ENCODE measurements at regions not wholly inside any gene's neighbourhood (a gene's known extent, or its start where the extent isn't known, plus 50 kb on each side); places are given as distances from the start of the nearest gene placed in this dataset.
A peak's percentile ranks its signal among the peaks of the same experiment; 100 is the strongest.

DNA sequence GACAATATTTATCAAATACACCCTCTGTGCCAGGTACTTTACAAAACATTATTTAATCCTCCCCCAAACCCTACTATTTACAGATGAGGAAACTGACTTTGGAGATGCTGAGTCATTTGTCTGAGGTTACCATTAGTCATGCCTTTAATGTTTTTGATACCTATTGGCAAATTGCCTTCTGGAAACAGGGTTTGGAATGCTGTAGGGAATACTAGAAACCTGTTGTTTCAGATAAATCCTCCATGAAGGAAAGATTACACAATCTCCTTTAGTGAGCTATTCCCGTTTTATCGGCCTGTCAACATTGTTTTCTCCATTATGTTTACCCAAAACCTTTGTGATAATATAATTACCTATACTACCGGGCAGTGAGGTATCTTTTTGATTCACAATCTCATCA is 93.6 kb upstream of the ADGRF1 start (continued):
- TF ChIP-seq RCOR1 (IDR thresholded peaks at IDR 0.05; ENCODE audit: borderline replicate concordance in 1 of 2, low read depth in 2 of 2, low read length in 2 of 2): peak in 1 of 2 experiments; percentile 14; a peak in 1 of 4 replicates
- TF ChIP-seq EP300 (IDR thresholded peaks at IDR 0.05; ENCODE audit: low read length): peak; percentile 77
- TF ChIP-seq, protein P1, sequence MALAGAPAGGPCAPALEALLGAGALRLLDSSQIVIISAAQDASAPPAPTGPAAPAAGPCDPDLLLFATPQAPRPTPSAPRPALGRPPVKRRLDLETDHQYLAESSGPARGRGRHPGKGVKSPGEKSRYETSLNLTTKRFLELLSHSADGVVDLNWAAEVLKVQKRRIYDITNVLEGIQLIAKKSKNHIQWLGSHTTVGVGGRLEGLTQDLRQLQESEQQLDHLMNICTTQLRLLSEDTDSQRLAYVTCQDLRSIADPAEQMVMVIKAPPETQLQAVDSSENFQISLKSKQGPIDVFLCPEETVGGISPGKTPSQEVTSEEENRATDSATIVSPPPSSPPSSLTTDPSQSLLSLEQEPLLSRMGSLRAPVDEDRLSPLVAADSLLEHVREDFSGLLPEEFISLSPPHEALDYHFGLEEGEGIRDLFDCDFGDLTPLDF (CRISPR knock-in tag; IDR thresholded peaks at IDR 0.05): no peak
- no peak for TF ChIP-seq SAP30 (IDR thresholded peaks at IDR 0.05; ENCODE audit: borderline replicate concordance, insufficient read depth, low read depth, low read length, poor library complexity, severe bottlenecking)
- no peak for TF ChIP-seq BDP1 (IDR thresholded peaks at IDR 0.05; ENCODE audit: insufficient read depth, insufficient read length)
- TF ChIP-seq, protein P2, sequence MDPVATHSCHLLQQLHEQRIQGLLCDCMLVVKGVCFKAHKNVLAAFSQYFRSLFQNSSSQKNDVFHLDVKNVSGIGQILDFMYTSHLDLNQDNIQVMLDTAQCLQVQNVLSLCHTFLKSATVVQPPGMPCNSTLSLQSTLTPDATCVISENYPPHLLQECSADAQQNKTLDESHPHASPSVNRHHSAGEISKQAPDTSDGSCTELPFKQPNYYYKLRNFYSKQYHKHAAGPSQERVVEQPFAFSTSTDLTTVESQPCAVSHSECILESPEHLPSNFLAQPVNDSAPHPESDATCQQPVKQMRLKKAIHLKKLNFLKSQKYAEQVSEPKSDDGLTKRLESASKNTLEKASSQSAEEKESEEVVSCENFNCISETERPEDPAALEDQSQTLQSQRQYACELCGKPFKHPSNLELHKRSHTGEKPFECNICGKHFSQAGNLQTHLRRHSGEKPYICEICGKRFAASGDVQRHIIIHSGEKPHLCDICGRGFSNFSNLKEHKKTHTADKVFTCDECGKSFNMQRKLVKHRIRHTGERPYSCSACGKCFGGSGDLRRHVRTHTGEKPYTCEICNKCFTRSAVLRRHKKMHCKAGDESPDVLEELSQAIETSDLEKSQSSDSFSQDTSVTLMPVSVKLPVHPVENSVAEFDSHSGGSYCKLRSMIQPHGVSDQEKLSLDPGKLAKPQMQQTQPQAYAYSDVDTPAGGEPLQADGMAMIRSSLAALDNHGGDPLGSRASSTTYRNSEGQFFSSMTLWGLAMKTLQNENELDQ (CRISPR knock-in tag; IDR thresholded peaks at IDR 0.05; ENCODE audit: borderline replicate concordance): no peak
- TF ChIP-seq CREB1 (IDR thresholded peaks at IDR 0.05): no peak
- no peak for TF ChIP-seq CREB1 (CRISPR knock-in tag; IDR thresholded peaks at IDR 0.05)
- no peak for TF ChIP-seq DIDO1 (tag; IDR thresholded peaks at IDR 0.05; ENCODE audit: low read depth)
- TF ChIP-seq, protein P3, sequence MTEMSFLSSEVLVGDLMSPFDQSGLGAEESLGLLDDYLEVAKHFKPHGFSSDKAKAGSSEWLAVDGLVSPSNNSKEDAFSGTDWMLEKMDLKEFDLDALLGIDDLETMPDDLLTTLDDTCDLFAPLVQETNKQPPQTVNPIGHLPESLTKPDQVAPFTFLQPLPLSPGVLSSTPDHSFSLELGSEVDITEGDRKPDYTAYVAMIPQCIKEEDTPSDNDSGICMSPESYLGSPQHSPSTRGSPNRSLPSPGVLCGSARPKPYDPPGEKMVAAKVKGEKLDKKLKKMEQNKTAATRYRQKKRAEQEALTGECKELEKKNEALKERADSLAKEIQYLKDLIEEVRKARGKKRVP (CRISPR knock-in tag; IDR thresholded peaks at IDR 0.05): no peak
- peak; percentile 34 for TF ChIP-seq CCNT2 (IDR thresholded peaks at IDR 0.05; ENCODE audit: borderline replicate concordance, extremely low read depth, insufficient read length, low read depth, low read length)
- no peak for TF ChIP-seq POLR3A (IDR thresholded peaks at IDR 0.05; ENCODE audit: borderline replicate concordance, extremely low read depth, insufficient read depth, insufficient read length)
- TF ChIP-seq, protein P4, sequence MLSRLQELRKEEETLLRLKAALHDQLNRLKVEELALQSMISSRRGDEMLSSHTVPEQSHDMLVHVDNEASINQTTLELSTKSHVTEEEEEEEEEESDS (CRISPR knock-in tag; IDR thresholded peaks at IDR 0.05): no peak
- TF ChIP-seq, protein P5, sequence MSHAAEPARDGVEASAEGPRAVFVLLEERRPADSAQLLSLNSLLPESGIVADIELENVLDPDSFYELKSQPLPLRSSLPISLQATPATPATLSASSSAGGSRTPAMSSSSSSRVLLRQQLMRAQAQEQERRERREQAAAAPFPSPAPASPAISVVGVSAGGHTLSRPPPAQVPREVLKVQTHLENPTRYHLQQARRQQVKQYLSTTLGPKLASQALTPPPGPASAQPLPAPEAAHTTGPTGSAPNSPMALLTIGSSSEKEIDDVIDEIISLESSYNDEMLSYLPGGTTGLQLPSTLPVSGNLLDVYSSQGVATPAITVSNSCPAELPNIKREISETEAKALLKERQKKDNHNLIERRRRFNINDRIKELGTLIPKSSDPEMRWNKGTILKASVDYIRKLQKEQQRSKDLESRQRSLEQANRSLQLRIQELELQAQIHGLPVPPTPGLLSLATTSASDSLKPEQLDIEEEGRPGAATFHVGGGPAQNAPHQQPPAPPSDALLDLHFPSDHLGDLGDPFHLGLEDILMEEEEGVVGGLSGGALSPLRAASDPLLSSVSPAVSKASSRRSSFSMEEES (CRISPR knock-in tag; IDR thresholded peaks at IDR 0.05): no peak
- 0 out of 2 replicates have a peak, but pooled peaks have one; percentile 56 for TF ChIP-seq ILF3 (IDR thresholded peaks at IDR 0.05; ENCODE audit: borderline replicate concordance)
- TF ChIP-seq KAT7 (CRISPR knock-in tag; IDR thresholded peaks at IDR 0.05; ENCODE audit: borderline replicate concordance): no peak
